ENCODE measurements at regions not wholly inside any gene's neighbourhood (a gene's known extent, or its start where the extent isn't known, plus 50 kb on each side); places are given as distances from the start of the nearest gene placed in this dataset.

- no peak for TF ChIP-seq CTCF (IDR thresholded peaks at IDR 0.05 in 4 of 5, conservative IDR thresholded peaks at IDR 0.05 in 1 of 5)
- TF ChIP-seq POLR2A (IDR thresholded peaks at IDR 0.05): no peak
Observed at GRCh38 chr6:43944908-43945767, 175.1 kb downstream of the VEGFA start.
